Keratinocyte (primary cell): ENCODE measurements at regions not wholly inside any gene's neighbourhood (a gene's known extent, or its start where the extent isn't known, plus 50 kb on each side); places are given as distances from the start of the nearest gene placed in this dataset.

Experiments
- EZH2 ChIP-seq: IDR thresholded peaks from one replicate; pipeline ENCODE4 v1.6.1; 2012; ENCODE audit warnings: inconsistent platforms, mild to moderate bottlenecking, low read length, moderate library complexity
- TF ChIP-seq, protein P1 (sequence below), 3 experiments: IDR thresholded peaks in 1 of 3; conservative IDR thresholded peaks in 1 of 3; optimal IDR thresholded peaks in 1 of 3; 2 replicates in 2 of 3; 3 replicates in 1 of 3; pipeline versions ENCODE3 to v1.5.1; 2011; ENCODE audit warnings: low read length in 3 of 3, mild to moderate bottlenecking in 3 of 3, moderate library complexity in 2 of 3, control low read depth in 1 of 3, inconsistent platforms in 1 of 3; ENCODE audit not compliant: insufficient read depth in 2 of 3; ENCODE audit errors: extremely low read depth in 1 of 3

GRCh38 chr1:222168621-222169020, 379.3 kb downstream of the HHIPL2 start:
- TF ChIP-seq, protein P1, sequence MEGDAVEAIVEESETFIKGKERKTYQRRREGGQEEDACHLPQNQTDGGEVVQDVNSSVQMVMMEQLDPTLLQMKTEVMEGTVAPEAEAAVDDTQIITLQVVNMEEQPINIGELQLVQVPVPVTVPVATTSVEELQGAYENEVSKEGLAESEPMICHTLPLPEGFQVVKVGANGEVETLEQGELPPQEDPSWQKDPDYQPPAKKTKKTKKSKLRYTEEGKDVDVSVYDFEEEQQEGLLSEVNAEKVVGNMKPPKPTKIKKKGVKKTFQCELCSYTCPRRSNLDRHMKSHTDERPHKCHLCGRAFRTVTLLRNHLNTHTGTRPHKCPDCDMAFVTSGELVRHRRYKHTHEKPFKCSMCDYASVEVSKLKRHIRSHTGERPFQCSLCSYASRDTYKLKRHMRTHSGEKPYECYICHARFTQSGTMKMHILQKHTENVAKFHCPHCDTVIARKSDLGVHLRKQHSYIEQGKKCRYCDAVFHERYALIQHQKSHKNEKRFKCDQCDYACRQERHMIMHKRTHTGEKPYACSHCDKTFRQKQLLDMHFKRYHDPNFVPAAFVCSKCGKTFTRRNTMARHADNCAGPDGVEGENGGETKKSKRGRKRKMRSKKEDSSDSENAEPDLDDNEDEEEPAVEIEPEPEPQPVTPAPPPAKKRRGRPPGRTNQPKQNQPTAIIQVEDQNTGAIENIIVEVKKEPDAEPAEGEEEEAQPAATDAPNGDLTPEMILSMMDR (optimal IDR thresholded peaks at IDR 0.05 in 1 of 3, IDR thresholded peaks at IDR 0.05 in 1 of 3, conservative IDR thresholded peaks at IDR 0.05 in 1 of 3; ENCODE audit: extremely low read depth in 1 of 3, insufficient read depth in 2 of 3, low read length in 3 of 3): no peak
- no peak for TF ChIP-seq EZH2
